ENCODE measurements at regions not wholly inside any gene's neighbourhood (a gene's known extent, or its start where the extent isn't known, plus 50 kb on each side); places are given as distances from the start of the nearest gene placed in this dataset.
"Not testable (repeated sequence)": the region's sequence is repeated elsewhere in the genome, so short reads cannot be mapped to it uniquely, and the experiment has no call there.

GRCh38 chr6:140316966-140317365 lies 942.5 kb upstream of the CITED2 start:
- no peak for DNase-seq (ENCODE audit: low read depth in 2 of 2, low spot score in 1 of 2)

DNA sequence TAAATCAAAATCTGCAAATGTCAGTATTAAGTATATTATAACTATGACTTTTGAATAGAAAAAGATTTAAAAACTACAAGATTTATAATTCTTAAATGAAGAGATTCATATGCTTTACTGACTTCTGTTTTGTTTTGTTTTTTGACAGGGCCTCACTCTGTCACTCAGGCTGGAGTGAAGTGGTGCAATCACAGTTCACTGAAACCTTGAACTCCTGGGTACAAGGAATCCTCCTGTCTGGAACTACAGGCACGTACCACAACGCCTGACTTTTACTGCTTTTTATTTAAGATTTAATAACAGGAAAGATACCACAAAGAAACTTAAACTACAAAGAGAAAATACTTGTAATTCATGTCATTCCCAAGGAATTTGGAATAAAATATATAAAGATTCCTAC lies 940.2 kb upstream of the CITED2 start:
- DNase-seq (ENCODE audit: low read depth in 2 of 2, low spot score in 1 of 2), result no peak

- DNase-seq (ENCODE audit: low read depth in 2 of 2, low spot score in 1 of 2), result no peak
Observed at GRCh38 chr6:140311146-140311545, 936.7 kb upstream of the CITED2 start.

GRCh38 chr6:140303218-140303949 lies 928.9 kb upstream of the CITED2 start:
- no peak for DNase-seq (ENCODE audit: low read depth in 2 of 2, low spot score in 1 of 2)

GRCh38 chr6:140300331-140300730 lies 925.9 kb upstream of the CITED2 start:
- no peak for DNase-seq (ENCODE audit: low read depth in 2 of 2, low spot score in 1 of 2)

DNA sequence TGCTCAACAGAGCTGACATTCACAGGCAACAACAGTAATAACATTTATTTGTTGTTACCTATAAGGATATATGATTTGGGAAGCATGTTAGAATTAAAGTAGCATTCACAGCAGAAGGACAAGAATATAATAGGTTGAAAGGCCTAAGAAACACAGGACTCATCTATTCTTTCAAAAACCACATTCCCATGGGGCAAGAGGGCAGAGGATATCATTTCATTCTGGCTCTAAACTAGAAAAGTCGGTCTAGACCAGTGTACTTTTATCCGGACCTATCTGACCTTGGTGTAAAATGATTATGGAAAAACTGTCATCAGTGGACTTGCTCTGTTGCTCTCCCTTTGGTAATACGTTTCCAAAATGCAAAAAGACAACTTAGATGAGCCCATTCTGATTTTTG lies 914.7 kb upstream of the CITED2 start:
- no peak for DNase-seq (ENCODE audit: low read depth in 2 of 2, low spot score in 1 of 2)

DNA sequence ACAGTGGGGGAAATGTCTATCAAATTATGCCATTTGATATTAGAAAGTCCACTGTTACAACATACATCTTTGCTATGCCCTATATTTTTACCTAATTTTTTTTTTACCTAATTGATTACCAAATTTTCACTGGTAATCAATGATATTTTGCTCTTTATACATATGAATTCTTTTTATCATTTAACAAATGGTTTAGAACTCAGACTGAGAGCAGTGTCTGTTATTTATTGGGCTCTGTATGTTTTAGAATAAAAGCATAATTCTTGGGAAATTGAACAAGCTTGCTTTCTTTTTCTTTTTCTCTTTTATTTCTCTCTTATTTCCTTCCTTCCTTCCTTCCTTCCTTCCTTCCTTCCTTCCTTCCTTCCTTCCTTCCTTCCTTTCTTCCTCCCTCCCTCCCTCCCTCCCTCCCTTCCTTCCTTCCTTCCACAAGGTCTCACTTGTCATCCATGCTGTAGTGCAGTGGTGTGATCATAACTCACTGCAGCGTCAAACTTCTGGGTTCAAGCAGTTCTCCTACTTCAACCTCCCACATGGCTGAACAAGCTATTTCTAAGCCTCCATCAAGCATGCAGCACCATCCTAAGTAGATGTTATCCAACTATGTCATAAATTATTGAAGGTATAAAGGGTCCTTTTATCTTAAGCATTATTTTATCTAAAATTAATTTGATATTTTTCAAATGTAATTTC lies 911.7 kb upstream of the CITED2 start:
- no peak for DNase-seq (ENCODE audit: low read depth in 2 of 2, low spot score in 1 of 2)

- no peak for DNase-seq (ENCODE audit: low read depth in 2 of 2, low spot score in 1 of 2)
Observed at GRCh38 chr6:140285471-140285870, 911.0 kb upstream of the CITED2 start.

GRCh38 chr6:140284871-140285270 lies 910.4 kb upstream of the CITED2 start:
- DNase-seq (ENCODE audit: low read depth in 2 of 2, low spot score in 1 of 2), result no peak

DNA sequence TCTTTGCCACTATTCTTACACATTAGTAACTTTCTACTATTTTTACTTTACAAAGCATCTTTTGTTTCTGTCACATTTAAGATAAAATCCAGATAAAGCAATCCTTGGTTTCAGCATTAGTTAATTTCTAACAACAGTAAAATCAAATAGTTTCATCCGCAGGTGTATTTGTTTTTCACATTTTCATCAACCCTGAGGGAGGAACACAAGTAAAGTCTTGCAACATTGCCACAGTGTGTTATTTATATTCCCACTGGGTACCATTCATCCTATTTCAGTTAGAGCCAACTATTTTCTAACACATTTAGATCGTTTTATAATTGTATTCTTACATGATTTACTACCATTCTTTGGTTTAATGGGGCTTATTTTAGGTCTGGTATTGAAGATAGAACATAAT lies 908.7 kb upstream of the CITED2 start:
- no peak for DNase-seq (ENCODE audit: low read depth in 2 of 2, low spot score in 1 of 2)

DNA sequence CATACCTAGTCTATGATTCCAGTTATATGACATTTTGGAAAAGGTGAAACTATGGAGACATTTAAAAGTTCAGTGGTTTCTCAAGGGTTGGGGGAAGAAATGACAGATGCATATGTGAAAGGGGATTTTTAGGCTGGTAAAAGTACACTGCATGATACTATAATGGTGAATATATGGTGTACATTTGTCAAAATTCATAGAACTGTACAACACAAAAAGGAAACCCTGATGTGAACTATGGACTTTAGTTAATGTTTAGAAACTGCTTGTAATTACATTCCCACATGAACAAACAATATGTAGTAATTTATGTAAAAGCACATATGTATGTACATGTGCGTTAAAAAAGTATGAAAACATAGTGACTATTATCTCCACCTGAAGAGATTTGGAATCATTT lies 907.3 kb upstream of the CITED2 start:
- DNase-seq (ENCODE audit: low read depth in 2 of 2, low spot score in 1 of 2), result no peak

- no peak for DNase-seq (ENCODE audit: low read depth in 2 of 2, low spot score in 1 of 2)
Observed at GRCh38 chr6:140281236-140281635, 906.8 kb upstream of the CITED2 start.

DNA sequence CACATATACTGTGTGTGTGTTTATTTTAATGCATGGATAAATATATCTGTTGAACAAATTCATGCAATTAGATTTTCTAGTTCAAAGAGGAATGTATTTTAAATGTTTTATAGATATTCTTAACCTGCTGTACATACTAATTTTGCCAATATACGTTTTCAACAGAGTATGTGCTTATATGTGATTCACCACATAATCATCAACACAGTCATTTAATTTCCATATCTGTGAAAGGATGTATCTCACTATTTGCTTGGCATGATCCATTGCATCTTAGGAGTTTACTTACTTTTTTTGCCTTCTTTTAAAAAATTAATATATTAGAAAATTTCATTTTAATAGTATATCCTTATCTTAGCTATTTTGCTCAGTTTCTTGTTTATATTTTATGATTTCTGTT lies 902.3 kb upstream of the CITED2 start:
- DNase-seq (ENCODE audit: low read depth in 2 of 2, low spot score in 1 of 2), result no peak

- DNase-seq (ENCODE audit: low read depth in 2 of 2, low spot score in 1 of 2), result no peak
Observed at GRCh38 chr6:140276133-140276532, 901.7 kb upstream of the CITED2 start.

- DNase-seq (ENCODE audit: low read depth in 2 of 2, low spot score in 1 of 2), result no peak
Observed at GRCh38 chr6:140275725-140276124, 901.3 kb upstream of the CITED2 start.

- DNase-seq (ENCODE audit: low read depth in 2 of 2, low spot score in 1 of 2), result no peak
Observed at GRCh38 chr6:140274548-140274947, 900.1 kb upstream of the CITED2 start.

DNA sequence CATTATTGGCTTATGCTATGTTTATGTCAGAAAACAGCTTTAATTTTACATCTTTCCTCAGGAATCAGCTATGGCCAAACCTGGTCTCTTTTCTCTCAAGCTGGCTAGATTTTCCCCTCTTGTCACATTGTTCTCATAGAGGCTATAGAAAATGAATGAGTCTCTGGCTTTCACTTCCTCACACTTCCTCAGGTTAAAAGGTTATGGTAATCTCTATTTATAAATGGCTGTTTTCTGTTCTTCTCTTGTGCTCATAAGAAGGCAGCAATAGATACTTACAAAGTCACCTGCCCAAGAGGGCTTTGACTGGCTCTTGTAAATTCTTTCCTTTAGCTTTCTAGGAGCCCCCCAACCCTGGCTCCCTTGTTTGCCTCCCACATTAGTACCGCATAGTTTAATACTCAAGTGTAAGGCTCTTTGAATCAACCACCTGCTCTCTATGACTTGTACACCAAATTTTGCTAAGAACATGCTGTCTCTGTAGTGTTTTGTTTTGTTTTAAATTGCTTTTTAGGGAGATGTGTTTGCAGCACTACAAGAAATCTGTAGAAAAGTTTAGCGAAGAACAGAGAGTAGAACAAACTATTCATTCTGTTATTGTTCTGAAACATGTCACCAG lies 897.4 kb upstream of the CITED2 start:
- no peak for DNase-seq (ENCODE audit: low read depth in 2 of 2, low spot score in 1 of 2)

DNA sequence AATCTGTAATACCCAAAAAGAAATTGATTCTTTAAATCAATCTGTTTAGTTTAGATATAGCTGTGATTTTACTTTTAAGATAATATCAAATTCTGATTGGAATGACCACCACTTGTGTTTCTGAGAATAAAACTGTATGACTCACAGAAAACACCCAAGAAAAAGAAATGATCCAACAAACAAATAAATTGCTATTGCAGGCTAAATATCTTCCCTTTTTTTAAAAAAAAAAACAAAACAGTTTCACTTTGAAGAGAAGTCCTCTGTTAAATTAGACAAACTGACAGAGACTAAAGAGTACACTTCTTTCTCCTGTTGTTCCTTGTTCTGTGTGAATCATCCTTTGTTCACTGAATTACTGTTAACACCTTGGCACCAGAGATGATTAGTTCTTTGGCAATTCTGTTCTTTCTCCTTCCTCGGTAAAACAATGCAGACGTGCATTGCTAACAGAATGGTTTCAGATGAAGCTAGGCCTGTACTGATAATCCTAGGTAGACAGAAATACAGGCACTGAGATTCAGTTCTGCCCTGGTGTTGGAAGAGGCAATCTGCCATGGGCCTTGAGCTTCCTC lies 895.2 kb upstream of the CITED2 start:
- DNase-seq (ENCODE audit: low read depth in 2 of 2, low spot score in 1 of 2), result no peak

- no peak for DNase-seq (ENCODE audit: low read depth in 2 of 2, low spot score in 1 of 2)
Observed at GRCh38 chr6:140264431-140264830, 890.0 kb upstream of the CITED2 start.

GRCh38 chr6:140258302-140258701 lies 883.9 kb upstream of the CITED2 start:
- not testable (repeated sequence) for DNase-seq (ENCODE audit: low read depth in 2 of 2, low spot score in 1 of 2)

DNA sequence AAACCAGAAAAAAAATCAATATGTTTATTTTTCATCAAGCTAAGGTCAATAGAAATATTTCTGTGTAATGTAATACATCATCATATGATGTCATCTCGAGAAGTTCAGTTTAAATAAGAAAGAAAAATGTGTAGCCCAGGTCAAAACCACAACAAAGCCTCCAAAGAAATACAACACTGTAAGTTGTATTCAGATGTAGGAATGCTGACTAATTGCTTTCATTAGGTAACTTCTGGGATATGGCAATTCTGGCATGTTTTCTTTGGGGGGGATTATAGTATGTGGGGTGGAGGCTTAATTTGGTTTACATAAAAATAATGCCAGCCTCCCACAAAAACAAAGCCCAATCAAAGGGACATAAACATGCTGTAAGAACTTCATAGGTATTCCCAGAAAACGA lies 881.8 kb upstream of the CITED2 start:
- DNase-seq (ENCODE audit: low read depth in 2 of 2, low spot score in 1 of 2), result no peak

GRCh38 chr6:140253096-140253495 lies 878.6 kb upstream of the CITED2 start:
- no peak for DNase-seq (ENCODE audit: low read depth in 2 of 2, low spot score in 1 of 2)

All from stimulated activated CD8-positive, alpha-beta memory T cell treated with anti-CD3 and anti-CD28 coated beads, Interleukin-4, amount 100 ng/mL, for 4 hours (primary cell).